ENCODE measurements at regions not wholly inside any gene's neighbourhood (a gene's known extent, or its start where the extent isn't known, plus 50 kb on each side); places are given as distances from the start of the nearest gene placed in this dataset.

GRCh38 chr11:90874281-90874680 is 651.4 kb upstream of the CHORDC1 start:
- no peak overlapping the region for H3K4me3 ChIP-seq (ENCODE audit: low read length)
- H3F3A ChIP-seq (ENCODE audit: control insufficient read depth, insufficient read depth), result no peaks in the 10 kb centered on the region

GRCh38 chr11:90867416-90867815 is 644.6 kb upstream of the CHORDC1 start:
- Histone ChIP-seq H3K27ac (ENCODE audit: low read depth, low read length) (no peak overlapping the region), H3K27me3 (ENCODE audit: control insufficient read depth, low read length) (no peaks in the 10 kb centered on the region), H3K4me2 (ENCODE audit: low read length) (no peak overlapping the region), H3K4me3 (ENCODE audit: low read length) (no peak overlapping the region), H3K9me3 (ENCODE audit: control insufficient read depth, insufficient read depth, low read length) (no peaks in the 10 kb centered on the region), H3K36me3 (ENCODE audit: control insufficient read depth, low read length) (no peaks in the 10 kb centered on the region), H3K9me2 (replicated peaks; ENCODE audit: control insufficient read depth, low read length) (no peaks in the 10 kb centered on the region), H3F3A (ENCODE audit: control insufficient read depth, insufficient read depth) (no peaks in the 10 kb centered on the region), H3K79me2 (ENCODE audit: control insufficient read depth, low read length) (no peaks in the 10 kb centered on the region), H4K20me1 (ENCODE audit: control insufficient read depth, insufficient read depth, low read depth, low read length) (no peaks in the 10 kb centered on the region), H3K4me1 (ENCODE audit: control insufficient read depth, low read length) (no peaks in the 10 kb centered on the region)
- TF ChIP-seq EZH2phosphoT487 (IDR thresholded peaks at IDR 0.05; ENCODE audit: borderline replicate concordance, low read length) (no peak), CTCF (IDR thresholded peaks at IDR 0.05; ENCODE audit: low read depth, low read length, poor library complexity, severe bottlenecking) (no peak)

More at GRCh38 chr11:90874281-90874680, 651.4 kb upstream of the CHORDC1 start:
- H3K27me3 ChIP-seq (ENCODE audit: control insufficient read depth, low read length), result no peaks in the 10 kb centered on the region
- no peaks in the 10 kb centered on the region for H3K9me3 ChIP-seq (ENCODE audit: control insufficient read depth, insufficient read depth, low read length)
- H3K4me1 ChIP-seq (ENCODE audit: control insufficient read depth, low read length), result no peaks in the 10 kb centered on the region
- no peak overlapping the region for H3K4me2 ChIP-seq (ENCODE audit: low read length)
- no peaks in the 10 kb centered on the region for H3K36me3 ChIP-seq (ENCODE audit: control insufficient read depth, low read length)
- H3K79me2 ChIP-seq (ENCODE audit: control insufficient read depth, low read length), result no peaks in the 10 kb centered on the region
- H3K27ac ChIP-seq (ENCODE audit: low read depth, low read length), result no peak overlapping the region
- TF ChIP-seq CTCF (IDR thresholded peaks at IDR 0.05; ENCODE audit: low read depth, low read length, poor library complexity, severe bottlenecking) (no peak), EZH2phosphoT487 (IDR thresholded peaks at IDR 0.05; ENCODE audit: borderline replicate concordance, low read length) (no peak)
- no peaks in the 10 kb centered on the region for H4K20me1 ChIP-seq (ENCODE audit: control insufficient read depth, insufficient read depth, low read depth, low read length)
- no peaks in the 10 kb centered on the region for H3K9me2 ChIP-seq (replicated peaks; ENCODE audit: control insufficient read depth, low read length)

GRCh38 chr11:90856790-90857189 is 633.9 kb upstream of the CHORDC1 start:
- Histone ChIP-seq H3K9me3 (ENCODE audit: control insufficient read depth, insufficient read depth, low read length) (no peaks in the 10 kb centered on the region), H3K36me3 (ENCODE audit: control insufficient read depth, low read length) (no peaks in the 10 kb centered on the region), H3K4me2 (ENCODE audit: low read length) (no peak overlapping the region), H3K79me2 (ENCODE audit: control insufficient read depth, low read length) (no peaks in the 10 kb centered on the region), H3K27me3 (ENCODE audit: control insufficient read depth, low read length) (no peaks in the 10 kb centered on the region), H3K4me3 (ENCODE audit: low read length) (no peak overlapping the region), H3K4me1 (ENCODE audit: control insufficient read depth, low read length) (no peaks in the 10 kb centered on the region), H3F3A (ENCODE audit: control insufficient read depth, insufficient read depth) (no peaks in the 10 kb centered on the region), H3K9me2 (replicated peaks; ENCODE audit: control insufficient read depth, low read length) (no peaks in the 10 kb centered on the region), H4K20me1 (ENCODE audit: control insufficient read depth, insufficient read depth, low read depth, low read length) (no peaks in the 10 kb centered on the region), H3K27ac (ENCODE audit: low read depth, low read length) (no peak overlapping the region)
- TF ChIP-seq EZH2phosphoT487 (IDR thresholded peaks at IDR 0.05; ENCODE audit: borderline replicate concordance, low read length), result no peak
- TF ChIP-seq CTCF (IDR thresholded peaks at IDR 0.05; ENCODE audit: low read depth, low read length, poor library complexity, severe bottlenecking), result no peak

- H3K9me2 ChIP-seq (replicated peaks; ENCODE audit: control insufficient read depth, low read length), result no peaks in the 10 kb centered on the region
- H3K27ac ChIP-seq (ENCODE audit: low read depth, low read length), result no peak overlapping the region
- no peaks in the 10 kb centered on the region for H3K79me2 ChIP-seq (ENCODE audit: control insufficient read depth, low read length)
- no peaks in the 10 kb centered on the region for H3K27me3 ChIP-seq (ENCODE audit: control insufficient read depth, low read length)
- H3K36me3 ChIP-seq (ENCODE audit: control insufficient read depth, low read length), result no peaks in the 10 kb centered on the region
- no peak overlapping the region for H3K4me3 ChIP-seq (ENCODE audit: low read length)
- H3F3A ChIP-seq (ENCODE audit: control insufficient read depth, insufficient read depth), result no peaks in the 10 kb centered on the region
- H3K9me3 ChIP-seq (ENCODE audit: control insufficient read depth, insufficient read depth, low read length), result no peaks in the 10 kb centered on the region
- TF ChIP-seq EZH2phosphoT487 (IDR thresholded peaks at IDR 0.05; ENCODE audit: borderline replicate concordance, low read length), result no peak
- no peak for TF ChIP-seq CTCF (IDR thresholded peaks at IDR 0.05; ENCODE audit: low read depth, low read length, poor library complexity, severe bottlenecking)
- no peaks in the 10 kb centered on the region for H3K4me1 ChIP-seq (ENCODE audit: control insufficient read depth, low read length)
- H3K4me2 ChIP-seq (ENCODE audit: low read length), result no peak overlapping the region
- no peaks in the 10 kb centered on the region for H4K20me1 ChIP-seq (ENCODE audit: control insufficient read depth, insufficient read depth, low read depth, low read length)
Observed at GRCh38 chr11:90855531-90855930, 632.7 kb upstream of the CHORDC1 start.

All from DOHH2 (cell line).